Fibroblast of skin of back (primary cell): ENCODE measurements at regions not wholly inside any gene's neighbourhood (a gene's known extent, or its start where the extent isn't known, plus 50 kb on each side); places are given as distances from the start of the nearest gene placed in this dataset.
A peak's percentile ranks its signal among the peaks of the same experiment; 100 is the strongest.
"Not testable (repeated sequence)": the region's sequence is repeated elsewhere in the genome, so short reads cannot be mapped to it uniquely, and the experiment has no call there.

Experiments used
- DNase-seq: peaks from one replicate; pipeline ENCODE4 v3.0.0-alpha.2; 2013

GRCh38 chr16:55016515-55016914 lies 85.8 kb downstream of the IRX5 start:
- no peak for DNase-seq

- no peak for DNase-seq
Measured at GRCh38 chr16:55017321-55017720, 86.7 kb downstream of the IRX5 start.

- DNase-seq, result no peak
Measured at GRCh38 chr16:55018881-55019280, 88.2 kb downstream of the IRX5 start.

- no peak for DNase-seq
Measured at GRCh38 chr16:55019419-55020131, 88.9 kb downstream of the IRX5 start.

- DNase-seq, result peak; percentile 56
Measured at GRCh38 chr16:55021595-55022475, 91.2 kb downstream of the IRX5 start.

GRCh38 chr16:55027260-55027659 lies 96.6 kb downstream of the IRX5 start:
- not testable (repeated sequence) for DNase-seq

- DNase-seq, result no peak
Measured at GRCh38 chr16:55029509-55029908, 98.8 kb downstream of the IRX5 start.

GRCh38 chr16:55030944-55031343 lies 100.3 kb downstream of the IRX5 start:
- no peak for DNase-seq

- no peak for DNase-seq
Measured at GRCh38 chr16:55031481-55031880, 100.8 kb downstream of the IRX5 start.

- no peak for DNase-seq
Measured at GRCh38 chr16:55033225-55034156, 102.8 kb downstream of the IRX5 start.

- DNase-seq, result peak; percentile 29
Measured at GRCh38 chr16:55035029-55035428, 104.4 kb downstream of the IRX5 start.

- peak; percentile 5 for DNase-seq
Measured at GRCh38 chr16:55035956-55036355, 105.3 kb downstream of the IRX5 start.

GRCh38 chr16:55036371-55036821 lies 105.7 kb downstream of the IRX5 start:
- no peak for DNase-seq

- DNase-seq, result no peak
Measured at GRCh38 chr16:55037046-55037445, 106.4 kb downstream of the IRX5 start.

GRCh38 chr16:55037966-55038365 lies 107.3 kb downstream of the IRX5 start:
- DNase-seq, result no peak

GRCh38 chr16:55039042-55039441 lies 108.4 kb downstream of the IRX5 start:
- no peak for DNase-seq

GRCh38 chr16:55039511-55039910 lies 108.8 kb downstream of the IRX5 start:
- no peak for DNase-seq

GRCh38 chr16:55039931-55040330 lies 109.3 kb downstream of the IRX5 start:
- DNase-seq, result no peak

- no peak for DNase-seq
Measured at GRCh38 chr16:55040366-55041086, 109.9 kb downstream of the IRX5 start.

- DNase-seq, result no peak
Measured at GRCh38 chr16:55041540-55042234, 111.0 kb downstream of the IRX5 start.
